Stimulated activated effector memory CD8-positive, alpha-beta T cell treated with anti-CD3 and anti-CD28 coated beads, Interleukin-12 subunit alpha, Interleukin-12 subunit beta, amount 100 ng/mL, for 72 hours (primary cell): ENCODE measurements at regions not wholly inside any gene's neighbourhood (a gene's known extent, or its start where the extent isn't known, plus 50 kb on each side); places are given as distances from the start of the nearest gene placed in this dataset.
"Not testable (repeated sequence)": the region's sequence is repeated elsewhere in the genome, so short reads cannot be mapped to it uniquely, and the experiment has no call there.

Source experiments
- ATAC-seq: fragments of 150-1000 bp; cut with Tn5 transposase; 2 replicates; pipeline ENCODE4 v1.10.0; 2021
- DNase-seq, 2 donors: peaks; one replicate each; pipeline ENCODE4 v3.0.0; 2021 to 2022; ENCODE audit warnings: low spot score in 2 of 2
- H3K27ac Mint-ChIP-seq: one replicate; pipeline ENCODE4 v1.8.0; 2022; ENCODE audit warnings: mild to moderate bottlenecking, mixed read lengths
- H3K36me3 Mint-ChIP-seq: one replicate; pipeline ENCODE4 v1.8.0; 2022; ENCODE audit warnings: mild to moderate bottlenecking, mixed read lengths
- H3K4me1 Mint-ChIP-seq: one replicate; pipeline ENCODE4 v1.8.0; 2022; ENCODE audit warnings: mixed read lengths
- H3K4me3 Mint-ChIP-seq: one replicate; pipeline ENCODE4 v1.8.0; 2022; ENCODE audit warnings: mild to moderate bottlenecking, mixed read lengths
- H3K9me3 Mint-ChIP-seq: one replicate; pipeline ENCODE4 v1.8.0; 2022; ENCODE audit warnings: mixed read lengths

- Mint-ChIP-seq H3K9me3 (no peaks in the 10 kb centered on the region), H3K4me3 (no peak overlapping the region), H3K27ac (no peak overlapping the region), H3K36me3 (no peaks in the 10 kb centered on the region), H3K4me1 (peaks cover 15% of the 10 kb centered on the region)
- ATAC-seq (no peak), DNase-seq (no peak)
Observed at GRCh38 chr5:87015901-87016300, 251.8 kb upstream of the RASA1 start.

- DNase-seq (peak in 1 of 2 donors; percentile 52), ATAC-seq (peak; percentile 95)
- H3K27ac Mint-ChIP-seq, result peak overlapping the region; percentile 67
- H3K36me3 Mint-ChIP-seq, result no peaks in the 10 kb centered on the region
- H3K4me3 Mint-ChIP-seq, result no peak overlapping the region
- peaks cover 32% of the 10 kb centered on the region for H3K4me1 Mint-ChIP-seq
- no peaks in the 10 kb centered on the region for H3K9me3 Mint-ChIP-seq
Observed at GRCh38 chr5:87020099-87020934, 247.4 kb upstream of the RASA1 start.

GRCh38 chr5:87022415-87022814, 245.3 kb upstream of the RASA1 start:
- H3K4me3 Mint-ChIP-seq, result no peak overlapping the region
- no peak overlapping the region for H3K27ac Mint-ChIP-seq
- H3K36me3 Mint-ChIP-seq, result no peaks in the 10 kb centered on the region
- no peak for DNase-seq
- ATAC-seq, result no peak
- H3K4me1 Mint-ChIP-seq, result peaks cover 36% of the 10 kb centered on the region
- H3K9me3 Mint-ChIP-seq, result no peaks in the 10 kb centered on the region

- H3K9me3 Mint-ChIP-seq, result no peaks in the 10 kb centered on the region
- no peak for DNase-seq
- peaks cover 22% of the 10 kb centered on the region for H3K4me1 Mint-ChIP-seq
- H3K4me3 Mint-ChIP-seq, result no peak overlapping the region
- no peak for ATAC-seq
- peak overlapping the region; percentile 24 for H3K27ac Mint-ChIP-seq
- H3K36me3 Mint-ChIP-seq, result no peaks in the 10 kb centered on the region
Observed at GRCh38 chr5:87027570-87027969, 240.1 kb upstream of the RASA1 start.

GRCh38 chr5:87029951-87030350, 237.7 kb upstream of the RASA1 start:
- Mint-ChIP-seq H3K9me3 (no peaks in the 10 kb centered on the region), H3K4me3 (no peak overlapping the region), H3K4me1 (peaks cover 21% of the 10 kb centered on the region), H3K36me3 (no peaks in the 10 kb centered on the region), H3K27ac (no peak overlapping the region)
- no peak for DNase-seq
- ATAC-seq, result no peak

- H3K4me1 Mint-ChIP-seq, result peaks cover 28% of the 10 kb centered on the region
- H3K27ac Mint-ChIP-seq, result no peak overlapping the region
- ATAC-seq, result no peak
- no peaks in the 10 kb centered on the region for H3K36me3 Mint-ChIP-seq
- no peak for DNase-seq
- H3K9me3 Mint-ChIP-seq, result no peaks in the 10 kb centered on the region
- no peak overlapping the region for H3K4me3 Mint-ChIP-seq
Observed at GRCh38 chr5:87030699-87031098, 237.0 kb upstream of the RASA1 start.

- ATAC-seq, result no peak
- peaks cover 16% of the 10 kb centered on the region for H3K4me1 Mint-ChIP-seq
- no peaks in the 10 kb centered on the region for H3K9me3 Mint-ChIP-seq
- H3K36me3 Mint-ChIP-seq, result no peaks in the 10 kb centered on the region
- no peak for DNase-seq
- H3K4me3 Mint-ChIP-seq, result no peak overlapping the region
- H3K27ac Mint-ChIP-seq, result no peak overlapping the region
Observed at GRCh38 chr5:87034557-87034956, 233.1 kb upstream of the RASA1 start.

- DNase-seq (no peak), ATAC-seq (no peak)
- no peaks in the 10 kb centered on the region for H3K36me3 Mint-ChIP-seq
- no peak overlapping the region for H3K4me3 Mint-ChIP-seq
- H3K9me3 Mint-ChIP-seq, result peaks cover 7% of the 10 kb centered on the region
- peaks cover 15% of the 10 kb centered on the region for H3K4me1 Mint-ChIP-seq
- H3K27ac Mint-ChIP-seq, result no peak overlapping the region
Observed at GRCh38 chr5:87042554-87042953, 225.1 kb upstream of the RASA1 start.

GRCh38 chr5:87048156-87048555, 219.5 kb upstream of the RASA1 start:
- ATAC-seq, result no peak
- no peak for DNase-seq
- peaks cover 3% of the 10 kb centered on the region for H3K9me3 Mint-ChIP-seq
- H3K27ac Mint-ChIP-seq, result no peak overlapping the region
- no peaks in the 10 kb centered on the region for H3K36me3 Mint-ChIP-seq
- H3K4me3 Mint-ChIP-seq, result no peak overlapping the region
- H3K4me1 Mint-ChIP-seq, result no peaks in the 10 kb centered on the region

GRCh38 chr5:87049012-87049411, 218.7 kb upstream of the RASA1 start:
- not testable (repeated sequence) for H3K4me3 Mint-ChIP-seq, ATAC-seq, H3K4me1 Mint-ChIP-seq, DNase-seq, H3K9me3 Mint-ChIP-seq, H3K27ac Mint-ChIP-seq, H3K36me3 Mint-ChIP-seq

GRCh38 chr5:87051502-87052113, 216.1 kb upstream of the RASA1 start:
- Mint-ChIP-seq H3K9me3 (no peaks in the 10 kb centered on the region), H3K36me3 (no peaks in the 10 kb centered on the region), H3K4me1 (no peaks in the 10 kb centered on the region), H3K4me3 (no peak overlapping the region), H3K27ac (no peak overlapping the region)
- DNase-seq (no peak), ATAC-seq (no peak)

- H3K4me1 Mint-ChIP-seq, result no peaks in the 10 kb centered on the region
- no peaks in the 10 kb centered on the region for H3K36me3 Mint-ChIP-seq
- ATAC-seq (no peak), DNase-seq (no peak)
- no peak overlapping the region for H3K27ac Mint-ChIP-seq
- no peaks in the 10 kb centered on the region for H3K9me3 Mint-ChIP-seq
- no peak overlapping the region for H3K4me3 Mint-ChIP-seq
Observed at GRCh38 chr5:87053146-87053545, 214.5 kb upstream of the RASA1 start.

GRCh38 chr5:87054821-87055220, 212.9 kb upstream of the RASA1 start:
- Mint-ChIP-seq H3K27ac (no peak overlapping the region), H3K9me3 (no peaks in the 10 kb centered on the region), H3K4me3 (no peak overlapping the region), H3K36me3 (no peaks in the 10 kb centered on the region), H3K4me1 (no peaks in the 10 kb centered on the region)
- DNase-seq (no peak), ATAC-seq (no peak)

GRCh38 chr5:87061046-87061445, 206.6 kb upstream of the RASA1 start:
- Mint-ChIP-seq H3K4me1 (no peaks in the 10 kb centered on the region), H3K4me3 (no peak overlapping the region), H3K9me3 (peaks cover 4% of the 10 kb centered on the region), H3K27ac (no peak overlapping the region), H3K36me3 (no peaks in the 10 kb centered on the region)
- ATAC-seq, result no peak
- DNase-seq, result no peak

GRCh38 chr5:87069311-87069710, 198.4 kb upstream of the RASA1 start:
- no peaks in the 10 kb centered on the region for H3K36me3 Mint-ChIP-seq
- DNase-seq (no peak), ATAC-seq (no peak)
- no peak overlapping the region for H3K4me3 Mint-ChIP-seq
- H3K4me1 Mint-ChIP-seq, result peaks cover 10% of the 10 kb centered on the region
- no peak overlapping the region for H3K27ac Mint-ChIP-seq
- H3K9me3 Mint-ChIP-seq, result no peaks in the 10 kb centered on the region

GRCh38 chr5:87069974-87070608, 197.6 kb upstream of the RASA1 start:
- no peak for DNase-seq
- peaks cover 17% of the 10 kb centered on the region for H3K4me1 Mint-ChIP-seq
- no peak for ATAC-seq
- no peaks in the 10 kb centered on the region for H3K36me3 Mint-ChIP-seq
- no peaks in the 10 kb centered on the region for H3K9me3 Mint-ChIP-seq
- no peak overlapping the region for H3K4me3 Mint-ChIP-seq
- no peak overlapping the region for H3K27ac Mint-ChIP-seq
